K562 (cell line): ENCODE measurements at regions not wholly inside any gene's neighbourhood (a gene's known extent, or its start where the extent isn't known, plus 50 kb on each side); places are given as distances from the start of the nearest gene placed in this dataset.

Experiments used
- ATAC-seq: fragments of 200-7000 bp; cut with Tn5 transposase; 3 replicates; pipeline ENCODE4 v1.9.1; 2020; ENCODE audit warnings: moderate library complexity
- BruUV-seq: library from RNA; stranded (reverse); fragments of 400-500 nt; replicated peaks from 2 replicates; lab custom pipeline; 2021; lab: Mats Ljungman, UMichigan
- CTCF ChIA-PET: fragments of 300-600 bp; formaldehyde crosslinking; extraction: SDS; loops from one replicate; lab custom pipeline; 2021; ENCODE audit warnings: low intra/inter-chr PET ratio; lab: Yijun Ruan, JAX
- POLR2A ChIA-PET: fragments of 300-600, 350-650 bp; sonication (Branson Sonifier 250); formaldehyde crosslinking; extraction: SDS; loops from one replicate; lab custom pipeline; 2021; ENCODE audit warnings: antibody characterized with exemption, inconsistent platforms; lab: Yijun Ruan, JAX
- DNase-seq, 4 experiments: peaks; one replicate each; pipeline versions ENCODE4 v3.0.0 to v3.0.0-alpha.2; 2011 to 2018; ENCODE audit warnings: low spot score in 3 of 4, mixed read lengths in 3 of 4; ENCODE audit errors: extremely low read depth in 1 of 4
- FAIRE-seq: peaks from 2 replicates; lab custom pipeline; 2011; peaks lifted over from hg19 to GRCh38; lab: Jason Lieb, UNC
- H2AFZ ChIP-seq: 2 replicates; pipeline ENCODE4 v1.6.0; 2011; ENCODE audit warnings: low read depth, low read length, control low read depth, inconsistent platforms
- H3K27ac ChIP-seq: fragments of 200-600 bp; 3 replicates; pipeline ENCODE4 v1.8.0; 2011; ENCODE audit warnings: low read depth, mild to moderate bottlenecking, control low read depth, inconsistent platforms, low read length, moderate library complexity, mixed read lengths; ENCODE audit errors: extremely low read depth
- H3K27me3 ChIP-seq, 2 experiments: fragments of 300-600 bp in 1 of 2; 2 replicates in 1 of 2; 3 replicates in 1 of 2; pipeline versions ENCODE4 v1.6.0 to v1.8.0; 2011; ENCODE audit warnings: inconsistent platforms in 2 of 2, low read length in 2 of 2, mild to moderate bottlenecking in 1 of 2, mixed read lengths in 1 of 2, moderate library complexity in 1 of 2; ENCODE audit not compliant: control insufficient read depth in 2 of 2, insufficient read depth in 2 of 2
- H3K36me3 ChIP-seq: fragments of 300-600 bp; 3 replicates; pipeline ENCODE4 v1.8.0; 2011; ENCODE audit warnings: mild to moderate bottlenecking, low read length, inconsistent platforms; ENCODE audit not compliant: control insufficient read depth, insufficient read depth
- H3K4me1 ChIP-seq, 2 experiments: fragments of 200-600 bp in 1 of 2; replicated peaks in 1 of 2; 2 replicates in 1 of 2; 3 replicates in 1 of 2; pipeline versions ENCODE4 v1.5.1 to v1.8.0; 2011; ENCODE audit warnings: inconsistent platforms in 2 of 2, low read length in 2 of 2, mild to moderate bottlenecking in 1 of 2, mixed read lengths in 1 of 2, moderate library complexity in 1 of 2; ENCODE audit not compliant: control insufficient read depth in 2 of 2, insufficient read depth in 2 of 2
- H3K4me2 ChIP-seq: 2 replicates; pipeline ENCODE4 v1.6.1; 2011; ENCODE audit warnings: low read length, control low read depth, inconsistent platforms, mixed read lengths; ENCODE audit not compliant: insufficient read depth
- H3K4me3 ChIP-seq: fragments of 200-600 bp; sonication (generic), shearing (Covaris generic); 2 replicates; pipeline ENCODE4 v1.5.1; 2016; ENCODE audit warnings: control low read depth, inconsistent platforms
- H3K79me2 ChIP-seq: fragments of 200-600 bp; 3 replicates; pipeline ENCODE4 v1.8.0; 2011; ENCODE audit warnings: low read length, inconsistent platforms; ENCODE audit not compliant: control insufficient read depth, insufficient read depth
- H3K9ac ChIP-seq, 2 experiments: 2 replicates each; pipeline versions ENCODE4 v1.6.0 to v1.6.1; 2011; ENCODE audit warnings: low read depth in 2 of 2, low read length in 2 of 2, control low read depth in 1 of 2, inconsistent platforms in 1 of 2, mild to moderate bottlenecking in 1 of 2, mixed read lengths in 1 of 2; ENCODE audit not compliant: insufficient read depth in 1 of 2
- H3K9me1 ChIP-seq: one replicate; pipeline ENCODE4 v1.6.0; 2011; ENCODE audit warnings: inconsistent platforms, mild to moderate bottlenecking, low read length, moderate library complexity; ENCODE audit not compliant: control insufficient read depth, insufficient read depth
- H3K9me3 ChIP-seq: replicated peaks from 2 replicates; pipeline ENCODE4 v1.5.1; 2011; ENCODE audit warnings: low read depth, low read length, inconsistent platforms; ENCODE audit not compliant: control insufficient read depth, insufficient read depth
- H4K20me1 ChIP-seq: replicated peaks from 2 replicates; pipeline ENCODE4 v1.6.1; 2011; ENCODE audit warnings: low read length, inconsistent platforms, mixed read lengths; ENCODE audit not compliant: control insufficient read depth, insufficient read depth
- REST ChIP-seq, 2 experiments: fragments of 450-650 bp; formaldehyde crosslinking in 1 of 2; IDR thresholded peaks; 2 replicates each; pipeline versions ENCODE4 v1.4.0 to v1.6.1; 2014 to 2020; ENCODE audit warnings: mild to moderate bottlenecking in 2 of 2, borderline replicate concordance in 1 of 2, low read depth in 1 of 2
- RFX1 ChIP-seq: fragments of 450-650 bp; IDR thresholded peaks from 2 replicates; pipeline ENCODE4 v1.6.1; 2016; ENCODE audit warnings: mild to moderate bottlenecking, moderate library complexity
- RFX7 ChIP-seq: fragments of 250-450 bp; sonication (Bioruptor Pico); IDR thresholded peaks from 2 replicates; pipeline ENCODE4 v1.5.1; 2021; ENCODE audit warnings: mild to moderate bottlenecking
- ZBTB33 ChIP-seq: sonication (generic); formaldehyde crosslinking; IDR thresholded peaks from 2 replicates; pipeline ENCODE4 v1.8.1; 2023; ENCODE audit warnings: mild to moderate bottlenecking, missing genetic modification reagents
- ZNF324 ChIP-seq: fragments of 250-450 bp; sonication (Bioruptor Pico); IDR thresholded peaks from 2 replicates; pipeline ENCODE4 v1.4.0; 2020; ENCODE audit warnings: mild to moderate bottlenecking
- in situ Hi-C: fragments of 300-500 bp; cut with MboI; formaldehyde crosslinking; loops from 4 replicates; pipeline ENCODE4 v1.15.0; 2018; ENCODE audit warnings: inconsistent platforms, mixed read lengths
- intact Hi-C: fragments of 100-400 bp; cut with micrococcal nuclease; formaldehyde crosslinking; loops from 2 replicates; pipeline ENCODE4 v1.14.2; 2022

GRCh38 chr7:41793556-41793955 lies 90.7 kb upstream of the INHBA start:
- BruUV-seq: no TSS peak
- H2AFZ ChIP-seq: no peak overlapping the region
- no peak overlapping the region for H3K4me3 ChIP-seq
- H3K9me3 ChIP-seq: no peaks in the 10 kb centered on the region
- in situ Hi-C loops (no loop called here), intact Hi-C loops (no loop called here)
- no peak for ATAC-seq
- no peaks in the 10 kb centered on the region for H3K4me1 ChIP-seq
- ChIA-PET POLR2A (no interaction called here), CTCF (no interaction called here)
- no peak overlapping the region for H3K4me2 ChIP-seq
- no peaks in the 10 kb centered on the region for H3K9me1 ChIP-seq
- no peaks in the 10 kb centered on the region; the same call in 1 of the 2 replicates for H4K20me1 ChIP-seq
- TF ChIP-seq RFX1: no peak
- TF ChIP-seq ZNF324: no peak
- TF ChIP-seq ZBTB33: no peak
- no peak for TF ChIP-seq REST (IDR thresholded peaks at IDR 0.05; ENCODE audit: borderline replicate concordance)
- no peak for TF ChIP-seq REST (CRISPR knock-in tag; IDR thresholded peaks at IDR 0.05; ENCODE audit: low read depth)
- TF ChIP-seq RFX7 (CRISPR knock-in tag): no peak
- no peaks in the 10 kb centered on the region for H3K79me2 ChIP-seq
- H3K9ac ChIP-seq: no peak overlapping the region
- no peaks in the 10 kb centered on the region for H3K36me3 ChIP-seq
- H3K27me3 ChIP-seq: no peaks in the 10 kb centered on the region; a peak in 1 of 5 replicates
- H3K27ac ChIP-seq: no peak overlapping the region
- FAIRE-seq: no peak
- DNase-seq: no peak
